Stimulated activated CD4-positive, alpha-beta T cell treated with anti-CD3 and anti-CD28 coated beads, TNF-alpha, amount 100 ng/mL, for 24 hours (primary cell): ENCODE measurements at regions not wholly inside any gene's neighbourhood (a gene's known extent, or its start where the extent isn't known, plus 50 kb on each side); places are given as distances from the start of the nearest gene placed in this dataset.

Source experiments
- DNase-seq, 3 experiments: peaks; one replicate each; pipeline ENCODE4 v3.0.0-alpha.2; 2020; ENCODE audit warnings: low read depth in 3 of 3

GRCh38 chr10:125399289-125399688, 238.9 kb upstream of the CTBP2 start:
- no peak for DNase-seq

- DNase-seq = no peak
Observed at GRCh38 chr10:125398270-125398669, 237.9 kb upstream of the CTBP2 start.

GRCh38 chr10:125397608-125398007, 237.2 kb upstream of the CTBP2 start:
- DNase-seq = no peak

- DNase-seq = no peak
Observed at GRCh38 chr10:125396676-125397075, 236.3 kb upstream of the CTBP2 start.

- no peak for DNase-seq
Observed at GRCh38 chr10:125392609-125393008, 232.2 kb upstream of the CTBP2 start.

GRCh38 chr10:125392154-125392553, 231.8 kb upstream of the CTBP2 start:
- no peak for DNase-seq

- no peak for DNase-seq
Observed at GRCh38 chr10:125389648-125390047, 229.3 kb upstream of the CTBP2 start.

- DNase-seq = no peak
Observed at GRCh38 chr10:125379592-125379991, 219.2 kb upstream of the CTBP2 start.

GRCh38 chr10:125377368-125377767, 217.0 kb upstream of the CTBP2 start:
- no peak for DNase-seq

GRCh38 chr10:125375210-125375609, 214.8 kb upstream of the CTBP2 start:
- DNase-seq = no peak

GRCh38 chr10:125373546-125373945, 213.2 kb upstream of the CTBP2 start:
- DNase-seq = no peak

GRCh38 chr10:125370578-125370977, 210.2 kb upstream of the CTBP2 start:
- no peak for DNase-seq

GRCh38 chr10:125369382-125370326, 209.3 kb upstream of the CTBP2 start:
- DNase-seq = no peak

GRCh38 chr10:125368146-125368545, 207.8 kb upstream of the CTBP2 start:
- no peak for DNase-seq

GRCh38 chr10:125363791-125364190, 203.4 kb upstream of the CTBP2 start:
- DNase-seq = no peak

- DNase-seq = no peak
Observed at GRCh38 chr10:125362950-125363349, 202.6 kb upstream of the CTBP2 start.

- no peak for DNase-seq
Observed at GRCh38 chr10:125359401-125359800, 199.0 kb upstream of the CTBP2 start.

GRCh38 chr10:125355657-125356056, 195.3 kb upstream of the CTBP2 start:
- DNase-seq = no peak

- DNase-seq = no peak
Observed at GRCh38 chr10:125350519-125350918, 190.2 kb upstream of the CTBP2 start.

- no peak for DNase-seq
Observed at GRCh38 chr10:125348536-125348935, 188.2 kb upstream of the CTBP2 start.

GRCh38 chr10:125344573-125345171, 184.3 kb upstream of the CTBP2 start:
- no peak for DNase-seq

- no peak for DNase-seq
Observed at GRCh38 chr10:125343983-125344382, 183.6 kb upstream of the CTBP2 start.
